ENCODE measurements at regions not wholly inside any gene's neighbourhood (a gene's known extent, or its start where the extent isn't known, plus 50 kb on each side); places are given as distances from the start of the nearest gene placed in this dataset.
A peak's percentile ranks its signal among the peaks of the same experiment; 100 is the strongest.
"Not testable (repeated sequence)": the region's sequence is repeated elsewhere in the genome, so short reads cannot be mapped to it uniquely, and the experiment has no call there.

GRCh38 chr5:177857642-177858200 lies 75.0 kb upstream of the FAM153A start:
- DNase-seq (ENCODE audit: low spot score) = not testable (repeated sequence)

GRCh38 chr5:177856474-177856873 lies 73.8 kb upstream of the FAM153A start:
- DNase-seq (ENCODE audit: low spot score) = not testable (repeated sequence)

GRCh38 chr5:177847914-177848313 lies 65.2 kb upstream of the FAM153A start:
- DNase-seq (ENCODE audit: low spot score) = not testable (repeated sequence)

GRCh38 chr5:177846598-177846997 lies 63.9 kb upstream of the FAM153A start:
- DNase-seq (ENCODE audit: low spot score) = peak; percentile 6

GRCh38 chr5:177845906-177846305 lies 63.2 kb upstream of the FAM153A start:
- not testable (repeated sequence) for DNase-seq (ENCODE audit: low spot score)

GRCh38 chr5:177836191-177836590 lies 53.5 kb upstream of the FAM153A start:
- peak; percentile 1 for DNase-seq (ENCODE audit: low spot score)

Data from CD4-positive, alpha-beta T cell treated with Interleukin-6 at 100 ng/mL for 8 hours (primary cell).